Duodenal mucosa (tissue), 2 donors: ENCODE measurements at regions not wholly inside any gene's neighbourhood (a gene's known extent, or its start where the extent isn't known, plus 50 kb on each side); places are given as distances from the start of the nearest gene placed in this dataset.

Source experiments
- H3K27ac ChIP-seq: one replicate; pipeline ENCODE4 v1.7.0; 2013; ENCODE audit warnings: low read depth, low read length
- H3K27me3 ChIP-seq, 2 donors: one replicate each; pipeline ENCODE4 v1.7.0; 2013; ENCODE audit warnings: low read length in 2 of 2, control low read depth in 1 of 2; ENCODE audit not compliant: insufficient read depth in 2 of 2, control insufficient read depth in 1 of 2
- H3K36me3 ChIP-seq, 2 donors: one replicate each; pipeline ENCODE4 v1.7.0; 2013; ENCODE audit warnings: low read length in 2 of 2, control low read depth in 1 of 2; ENCODE audit not compliant: insufficient read depth in 2 of 2, control insufficient read depth in 1 of 2
- H3K4me1 ChIP-seq, 2 donors: one replicate each; pipeline ENCODE4 v1.7.0; 2013; ENCODE audit warnings: low read length in 2 of 2, control low read depth in 1 of 2; ENCODE audit not compliant: insufficient read depth in 2 of 2, control insufficient read depth in 1 of 2
- H3K4me3 ChIP-seq, 2 donors: one replicate each; pipeline ENCODE4 v1.7.0; 2013; ENCODE audit warnings: low read length in 2 of 2, low read depth in 1 of 2
- H3K9ac ChIP-seq, 2 donors: one replicate each; pipeline ENCODE4 v1.7.0; 2013; ENCODE audit warnings: low read length in 2 of 2, low read depth in 1 of 2
- H3K9me3 ChIP-seq, 2 donors: one replicate each; pipeline ENCODE4 v1.7.0; 2013; ENCODE audit warnings: low read length in 2 of 2, control low read depth in 1 of 2; ENCODE audit not compliant: control insufficient read depth in 1 of 2

DNA sequence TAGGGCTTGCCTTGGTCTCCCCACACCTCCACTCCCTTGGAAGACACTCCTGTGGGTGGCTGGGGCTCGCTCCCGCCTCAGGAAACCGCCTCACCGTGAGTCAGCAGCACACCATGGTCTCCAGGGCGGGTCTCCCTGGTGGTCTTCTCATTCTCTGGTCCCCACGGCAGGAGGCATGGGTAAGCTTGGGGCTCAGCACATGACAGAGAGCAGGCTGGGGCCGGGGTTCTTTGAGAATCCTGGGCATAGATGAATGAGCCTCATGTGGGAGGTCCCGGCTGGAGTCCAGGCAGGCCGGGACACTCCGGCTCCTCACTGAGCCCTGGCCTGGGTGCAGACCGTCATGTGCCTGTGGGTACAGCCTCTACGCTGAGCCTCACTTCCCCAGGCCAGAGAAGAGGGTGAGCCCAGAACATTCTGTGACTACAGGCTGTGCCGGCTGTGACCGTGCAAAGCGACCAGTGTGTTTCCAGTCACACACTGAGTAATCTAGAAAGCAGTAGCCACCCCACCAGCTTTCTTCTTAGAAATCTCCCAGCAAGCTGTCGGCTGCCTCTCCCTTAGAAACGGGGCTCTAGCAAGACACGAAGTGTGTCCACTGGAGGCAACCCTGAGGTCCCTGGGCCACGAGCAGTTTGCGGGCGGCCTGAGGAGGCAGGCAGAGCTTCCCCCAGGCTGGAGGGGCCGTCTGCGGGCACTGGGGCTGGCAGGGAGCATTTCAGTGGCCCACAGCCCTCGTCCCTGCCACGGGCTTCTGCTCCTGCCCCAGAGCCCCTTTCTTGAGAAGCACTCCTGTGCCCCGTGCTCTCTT, 93.1 kb downstream of the RHOB start:
- H3K4me1 ChIP-seq: no peaks in the 10 kb centered on the region
- no peak overlapping the region for H3K9ac ChIP-seq
- H3K27ac ChIP-seq: no peak overlapping the region
- H3K9me3 ChIP-seq: no peaks in the 10 kb centered on the region
- no peaks in the 10 kb centered on the region for H3K27me3 ChIP-seq
- H3K4me3 ChIP-seq: no peak overlapping the region
- no peaks in the 10 kb centered on the region for H3K36me3 ChIP-seq

DNA sequence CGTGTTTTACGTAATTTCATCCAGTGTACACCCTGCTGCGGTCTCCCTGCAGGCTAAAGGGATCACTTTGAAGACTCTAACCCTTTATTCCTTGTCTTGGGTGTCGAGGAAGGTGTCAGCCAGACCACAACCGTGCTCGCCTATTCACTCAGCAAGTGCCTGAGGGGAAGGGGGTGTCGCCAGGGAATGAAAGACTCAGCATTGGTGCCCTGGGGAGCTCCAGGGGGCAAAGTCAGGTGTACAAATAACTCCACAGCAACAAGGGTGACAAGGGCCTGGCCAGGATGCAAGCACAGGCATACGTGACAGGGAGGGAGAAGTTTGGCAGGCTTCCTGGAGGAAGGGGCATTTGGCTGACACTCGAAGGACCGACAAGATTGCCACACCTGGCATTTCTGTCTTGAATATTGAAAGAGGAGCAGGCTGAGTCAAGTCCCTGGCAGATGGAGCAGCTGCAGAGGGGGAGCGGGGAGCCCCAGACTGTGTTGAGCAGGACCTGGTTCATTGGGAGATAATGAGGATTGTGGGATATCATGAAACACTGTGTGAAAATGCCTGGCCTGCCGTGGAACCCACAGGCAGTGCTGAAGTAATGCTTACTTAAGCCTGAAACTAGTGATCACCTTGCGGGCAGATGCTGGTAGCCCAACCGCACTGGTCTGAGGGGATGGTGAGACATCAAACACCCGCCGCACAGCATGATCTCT, 93.9 kb downstream of the RHOB start:
- no peaks in the 10 kb centered on the region for H3K27me3 ChIP-seq
- no peaks in the 10 kb centered on the region for H3K36me3 ChIP-seq
- H3K9ac ChIP-seq: no peak overlapping the region
- no peaks in the 10 kb centered on the region for H3K4me1 ChIP-seq
- H3K9me3 ChIP-seq: no peaks in the 10 kb centered on the region
- no peak overlapping the region for H3K4me3 ChIP-seq
- H3K27ac ChIP-seq: no peak overlapping the region

DNA sequence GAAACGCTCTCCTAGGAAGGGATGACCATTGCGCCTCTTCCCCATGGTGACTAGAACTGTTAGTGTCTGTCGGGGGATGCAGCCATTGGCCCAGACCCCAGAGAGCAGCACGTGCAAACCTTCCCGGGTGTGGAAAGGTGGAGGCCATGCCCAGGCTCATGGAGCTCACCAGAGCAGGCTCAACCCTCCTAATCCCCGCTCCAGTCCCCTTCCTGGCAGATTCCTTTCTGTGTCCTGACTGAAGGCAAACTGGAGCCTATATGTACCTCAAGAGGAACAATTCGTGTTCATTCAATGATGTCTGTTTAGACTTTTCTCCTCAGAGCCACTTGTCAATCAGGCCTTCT, 94.4 kb downstream of the RHOB start:
- H3K27ac ChIP-seq: no peak overlapping the region
- no peak overlapping the region for H3K4me3 ChIP-seq
- H3K9me3 ChIP-seq: no peaks in the 10 kb centered on the region
- H3K9ac ChIP-seq: no peak overlapping the region
- no peaks in the 10 kb centered on the region for H3K27me3 ChIP-seq
- H3K4me1 ChIP-seq: no peaks in the 10 kb centered on the region
- H3K36me3 ChIP-seq: no peaks in the 10 kb centered on the region

DNA sequence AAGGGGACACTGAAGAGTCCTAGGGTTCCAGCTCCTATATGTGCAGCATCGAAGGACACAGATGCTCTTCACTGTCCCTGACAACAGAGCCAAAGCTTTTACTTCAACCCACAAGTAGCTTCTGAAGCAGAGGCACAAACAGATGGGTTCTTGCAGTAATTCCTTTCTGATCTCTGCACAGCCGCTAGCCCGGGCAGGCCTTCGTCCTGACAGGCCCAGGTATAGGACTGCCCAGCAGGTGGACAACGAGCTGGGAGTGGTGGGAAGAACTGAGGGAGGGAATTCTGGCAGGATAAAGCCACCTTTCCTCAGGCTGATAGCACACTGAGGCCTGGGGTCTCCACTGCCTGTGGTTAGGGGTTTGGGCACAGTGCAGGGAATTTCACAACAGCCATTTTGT, 94.8 kb downstream of the RHOB start:
- Histone ChIP-seq H3K36me3 (no peaks in the 10 kb centered on the region), H3K9me3 (no peaks in the 10 kb centered on the region), H3K4me1 (no peaks in the 10 kb centered on the region), H3K4me3 (no peak overlapping the region), H3K27ac (no peak overlapping the region), H3K9ac (no peak overlapping the region), H3K27me3 (no peaks in the 10 kb centered on the region)

DNA sequence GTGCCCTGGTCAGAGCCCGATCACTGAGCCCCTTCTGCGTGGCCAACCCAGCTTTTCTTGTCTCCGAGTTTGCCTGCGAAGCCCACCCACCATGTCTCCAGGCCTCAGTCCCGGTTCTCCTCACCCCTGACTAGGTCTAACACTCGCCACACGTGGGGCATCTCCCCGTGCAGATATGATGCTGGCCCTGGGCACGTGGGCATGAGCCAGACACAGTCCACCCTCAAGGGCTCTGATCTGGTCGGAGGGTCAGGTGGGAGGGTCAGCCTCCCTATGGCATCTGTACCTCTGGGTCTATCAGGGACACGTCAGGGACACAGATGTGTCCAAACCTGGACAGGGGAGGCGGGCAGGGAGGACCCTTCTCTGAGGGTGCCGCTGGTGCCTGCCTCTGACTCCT, 95.4 kb downstream of the RHOB start:
- no peaks in the 10 kb centered on the region for H3K27me3 ChIP-seq
- H3K4me3 ChIP-seq: no peak overlapping the region
- H3K4me1 ChIP-seq: no peaks in the 10 kb centered on the region
- H3K9ac ChIP-seq: no peak overlapping the region
- H3K36me3 ChIP-seq: no peaks in the 10 kb centered on the region
- no peaks in the 10 kb centered on the region for H3K9me3 ChIP-seq
- H3K27ac ChIP-seq: no peak overlapping the region

DNA sequence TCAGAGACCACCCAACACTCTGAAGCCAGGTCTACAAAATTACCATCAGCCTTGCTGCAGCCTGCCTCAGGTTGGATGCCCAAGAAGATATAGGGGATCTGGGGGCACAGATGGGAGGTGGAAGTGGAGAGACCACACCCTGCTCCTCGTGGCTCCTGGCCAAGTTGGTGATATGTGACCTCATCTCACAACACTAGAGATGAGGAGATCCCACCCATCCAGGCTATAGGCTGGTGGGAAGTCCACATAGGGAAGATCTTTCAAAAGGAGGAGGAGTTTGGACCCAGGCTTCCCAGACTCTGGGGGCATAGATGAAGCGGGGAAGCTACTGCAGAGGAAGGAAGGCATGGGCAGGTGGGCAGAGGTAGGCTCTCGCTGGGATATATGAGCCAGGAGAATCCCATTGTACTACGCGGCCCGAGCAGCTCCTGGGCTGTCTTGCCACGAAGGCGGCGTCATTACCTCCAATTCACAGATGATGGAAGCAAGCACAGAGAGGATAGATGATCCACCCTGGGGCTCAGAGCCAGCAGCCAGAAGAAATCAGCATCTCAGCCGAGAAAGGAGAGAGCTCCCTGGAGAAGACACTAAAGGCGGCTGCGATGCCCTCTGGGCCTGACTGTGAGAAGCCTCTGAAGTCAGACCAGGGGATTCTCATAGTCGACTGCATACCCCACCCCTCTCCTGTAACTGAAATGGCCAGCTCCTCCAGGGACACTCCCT, 96.0 kb downstream of the RHOB start:
- Histone ChIP-seq H3K27me3 (no peaks in the 10 kb centered on the region), H3K4me1 (no peaks in the 10 kb centered on the region), H3K9me3 (no peaks in the 10 kb centered on the region), H3K4me3 (no peak overlapping the region), H3K9ac (no peak overlapping the region), H3K27ac (no peak overlapping the region), H3K36me3 (no peaks in the 10 kb centered on the region)

DNA sequence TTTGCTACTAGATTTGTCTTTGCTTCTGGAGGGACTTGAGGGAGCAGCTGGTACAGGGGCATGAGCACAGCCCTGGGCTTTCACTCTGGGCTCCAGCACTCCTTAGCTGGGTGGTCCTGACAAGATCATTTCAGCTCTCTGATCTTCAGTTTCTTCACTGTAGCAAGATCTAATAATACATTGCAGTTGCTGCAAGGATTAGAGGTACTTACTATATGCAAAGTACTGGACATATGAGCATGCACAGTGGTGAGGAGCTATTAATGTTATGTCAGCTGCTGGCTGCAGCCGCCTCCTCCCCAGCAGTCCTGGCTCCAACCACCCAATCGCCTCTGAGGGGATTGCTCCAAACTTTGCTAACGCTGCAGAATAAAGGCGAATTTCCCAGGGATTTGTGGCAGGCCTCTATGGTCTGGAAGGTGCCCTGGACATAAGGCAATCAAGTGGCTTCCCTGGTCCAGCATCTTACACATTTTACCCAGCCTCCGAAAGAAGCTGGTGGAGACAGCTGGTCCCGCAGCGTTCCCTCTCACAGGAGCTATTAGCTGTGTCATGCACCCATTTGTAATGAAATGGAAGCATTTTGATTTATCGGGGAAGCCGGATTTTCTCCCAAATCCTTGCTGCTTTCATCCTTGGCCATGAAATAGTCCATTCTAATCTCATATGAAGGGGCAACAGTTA, 96.7 kb downstream of the RHOB start:
- H3K9me3 ChIP-seq: no peaks in the 10 kb centered on the region
- H3K27ac ChIP-seq: no peak overlapping the region
- H3K36me3 ChIP-seq: no peaks in the 10 kb centered on the region
- H3K4me3 ChIP-seq: no peak overlapping the region
- no peaks in the 10 kb centered on the region for H3K4me1 ChIP-seq
- H3K27me3 ChIP-seq: no peaks in the 10 kb centered on the region
- no peak overlapping the region for H3K9ac ChIP-seq

DNA sequence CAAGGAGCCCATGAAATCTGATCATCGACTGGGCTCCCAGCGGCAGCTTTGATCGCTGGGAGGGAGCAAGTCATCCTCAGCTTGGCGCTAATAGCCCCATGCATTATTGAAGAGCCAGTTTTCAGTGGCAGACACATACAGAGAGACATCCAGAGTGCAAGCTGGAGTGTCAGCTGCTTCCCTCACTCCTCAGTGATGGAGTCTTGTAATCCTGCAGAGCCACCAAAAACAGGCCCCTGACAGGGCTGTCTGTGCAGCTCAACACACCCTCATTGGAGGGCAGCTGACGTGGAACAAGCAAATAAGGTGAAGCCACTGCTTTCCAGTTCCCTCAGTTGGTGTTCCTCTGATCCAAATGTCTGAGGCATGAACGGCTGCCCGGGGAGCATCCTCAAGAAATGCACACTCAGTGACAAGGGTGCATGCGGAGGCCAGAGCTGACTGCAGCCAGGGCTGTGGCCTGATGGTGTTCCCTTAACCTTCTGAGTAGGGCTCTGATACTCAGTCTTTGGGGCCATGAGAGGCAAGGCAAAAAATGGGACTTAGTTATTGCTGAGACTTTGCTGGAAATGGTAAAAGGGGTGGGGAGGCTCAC, 97.4 kb downstream of the RHOB start:
- Histone ChIP-seq H3K27ac (no peak overlapping the region), H3K27me3 (no peaks in the 10 kb centered on the region), H3K4me3 (no peak overlapping the region), H3K9ac (no peak overlapping the region), H3K9me3 (no peaks in the 10 kb centered on the region), H3K4me1 (no peaks in the 10 kb centered on the region), H3K36me3 (no peaks in the 10 kb centered on the region)

DNA sequence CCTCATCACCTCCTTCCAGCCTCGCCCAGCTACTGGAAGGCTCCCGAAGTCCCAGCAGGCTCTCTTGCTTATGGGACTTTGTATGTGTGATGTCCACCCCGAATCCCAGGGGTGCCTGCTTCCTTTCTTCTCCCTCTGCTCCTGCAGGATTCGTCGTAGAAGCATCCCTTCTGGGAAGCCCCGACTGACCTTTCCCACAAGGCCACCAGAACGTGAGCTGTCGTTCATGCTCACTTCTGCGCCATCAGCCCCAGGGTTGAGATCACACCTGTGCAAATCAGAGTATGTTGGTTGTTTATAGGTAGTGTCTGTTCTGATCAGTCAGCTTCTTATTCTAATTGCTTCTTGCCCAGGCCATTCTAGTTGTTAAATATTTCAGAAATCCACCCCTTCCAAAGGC, 101.8 kb downstream of the HS1BP3 start:
- H3K4me1 ChIP-seq: no peaks in the 10 kb centered on the region
- H3K4me3 ChIP-seq: no peak overlapping the region
- H3K27ac ChIP-seq: no peak overlapping the region
- H3K9ac ChIP-seq: no peak overlapping the region
- no peaks in the 10 kb centered on the region for H3K27me3 ChIP-seq
- H3K9me3 ChIP-seq: no peaks in the 10 kb centered on the region
- H3K36me3 ChIP-seq: no peaks in the 10 kb centered on the region
